ENCODE measurements at regions not wholly inside any gene's neighbourhood (a gene's known extent, or its start where the extent isn't known, plus 50 kb on each side); places are given as distances from the start of the nearest gene placed in this dataset.

- DNase-seq (ENCODE audit: low read depth in 3 of 3), result no peak
Observed at GRCh38 chr7:121450631-121451198, 54.6 kb upstream of the FAM3C start.

GRCh38 chr7:121449735-121450240 lies 53.7 kb upstream of the FAM3C start:
- DNase-seq (ENCODE audit: low read depth in 3 of 3), result no peak

- DNase-seq (ENCODE audit: low read depth in 3 of 3), result no peak
Observed at GRCh38 chr7:121449329-121449728, 53.2 kb upstream of the FAM3C start.

- no peak for DNase-seq (ENCODE audit: low read depth in 3 of 3)
Observed at GRCh38 chr7:121448429-121448828, 52.3 kb upstream of the FAM3C start.

GRCh38 chr7:121447911-121448300 lies 51.8 kb upstream of the FAM3C start:
- no peak for DNase-seq (ENCODE audit: low read depth in 3 of 3)

GRCh38 chr7:121447243-121447910 lies 51.3 kb upstream of the FAM3C start:
- no peak for DNase-seq (ENCODE audit: low read depth in 3 of 3)

GRCh38 chr7:121446526-121446925 lies 50.4 kb upstream of the FAM3C start:
- DNase-seq (ENCODE audit: low read depth in 3 of 3), result no peak

All from stimulated activated CD4-positive, alpha-beta T cell treated with anti-CD3 and anti-CD28 coated beads, TNF-alpha, amount 100 ng/mL, for 24 hours (primary cell).